GM12878 (cell line): ENCODE measurements at regions not wholly inside any gene's neighbourhood (a gene's known extent, or its start where the extent isn't known, plus 50 kb on each side); places are given as distances from the start of the nearest gene placed in this dataset.

Experiments
- ATAC-seq: fragments of 200-7000 bp; cut with Tn5 transposase; 3 replicates; pipeline ENCODE4 v1.9.1; 2020; ENCODE audit warnings: mild to moderate bottlenecking, moderate library complexity
- BruUV-seq: library from RNA; stranded (reverse); fragments of 400-500 nt; replicated peaks from 2 replicates; lab custom pipeline; 2021; lab: Mats Ljungman, UMichigan
- CTCF ChIA-PET: fragments of 300-600 bp; sonication (Branson Sonifier 250); formaldehyde crosslinking; extraction: SDS; loops from one replicate; lab custom pipeline; 2021; ENCODE audit warnings: inconsistent platforms; lab: Yijun Ruan, JAX
- POLR2A ChIA-PET: fragments of 350-600 bp; formaldehyde crosslinking; extraction: SDS; loops from one replicate; lab custom pipeline; 2021; ENCODE audit warnings: inconsistent platforms; lab: Charles Lee
- RAD21 ChIA-PET: fragments of 300-600 bp; sonication (Branson Sonifier 250); formaldehyde crosslinking; loops from one replicate; lab custom pipeline; 2023; ENCODE audit warnings: antibody characterized with exemption; ENCODE audit not compliant: unreplicated experiment; lab: Charles Lee
- SMC1A ChIA-PET: fragments of 300-600 bp; sonication (Branson Sonifier 250); formaldehyde crosslinking; loops from one replicate; lab custom pipeline; 2023; ENCODE audit not compliant: unreplicated experiment, uncharacterized antibody; lab: Charles Lee
- DNase-seq: peaks from one replicate; pipeline ENCODE4 v3.0.0-alpha.2; 2011; ENCODE audit warnings: low read depth, low spot score
- FAIRE-seq: peaks from 3 replicates; lab custom pipeline; 2011; peaks lifted over from hg19 to GRCh38; lab: Jason Lieb, UNC
- H2AFZ ChIP-seq: 2 replicates; pipeline ENCODE4 v1.6.0; 2011; ENCODE audit warnings: low read depth, low read length, control low read depth; ENCODE audit not compliant: control insufficient read depth
- H3K27ac ChIP-seq: 2 replicates; pipeline ENCODE4 v1.5.1; 2011; ENCODE audit warnings: control low read depth; ENCODE audit not compliant: control insufficient read depth, insufficient read depth
- H3K27me3 ChIP-seq, 2 experiments: replicated peaks in 1 of 2; 2 replicates each; pipeline versions ENCODE4 v1.6.0 to v1.6.1; 2011; ENCODE audit warnings: low read length in 1 of 2; ENCODE audit not compliant: control insufficient read depth in 2 of 2, insufficient read depth in 2 of 2
- H3K36me3 ChIP-seq, 2 experiments: 2 replicates each; pipeline ENCODE4 v1.5.1; 2011; ENCODE audit warnings: low read length in 1 of 2; ENCODE audit not compliant: control insufficient read depth in 2 of 2, insufficient read depth in 2 of 2
- H3K4me1 ChIP-seq: 2 replicates; pipeline ENCODE4 v1.6.1; 2011; ENCODE audit warnings: mild to moderate bottlenecking, low read length, moderate library complexity, mixed read lengths; ENCODE audit not compliant: control insufficient read depth, insufficient read depth
- H3K4me2 ChIP-seq: 2 replicates; pipeline ENCODE4 v1.6.0; 2011; ENCODE audit warnings: control low read depth; ENCODE audit not compliant: control insufficient read depth, insufficient read depth
- H3K4me3 ChIP-seq: fragments of 200-600 bp; sonication (generic); 2 replicates; pipeline ENCODE4 v1.5.1; 2016
- H3K79me2 ChIP-seq: 2 replicates; pipeline ENCODE4 v1.6.0; 2011; ENCODE audit warnings: low read length; ENCODE audit not compliant: control insufficient read depth, insufficient read depth
- H3K9ac ChIP-seq: 2 replicates; pipeline ENCODE4 v1.8.0; 2011; ENCODE audit warnings: low read length, control low read depth, mixed read lengths; ENCODE audit not compliant: control insufficient read depth, insufficient read depth
- H3K9me3 ChIP-seq: replicated peaks from 3 replicates; pipeline ENCODE4 v1.5.1; 2011; ENCODE audit warnings: mild to moderate bottlenecking, low read length; ENCODE audit not compliant: control insufficient read depth, insufficient read depth
- H4K20me1 ChIP-seq: 2 replicates; pipeline ENCODE4 v1.6.0; 2011; ENCODE audit not compliant: control insufficient read depth, insufficient read depth
- BMI1 ChIP-seq: fragments of 450-650 bp; IDR thresholded peaks from 2 replicates; pipeline ENCODE4 v1.6.1; 2016; ENCODE audit warnings: mild to moderate bottlenecking, moderate library complexity, borderline replicate concordance
- KAT2A ChIP-seq: conservative IDR thresholded peaks from 2 replicates; pipeline ENCODE4 v1.6.1; 2011; ENCODE audit warnings: low read depth, low read length; ENCODE audit not compliant: control insufficient read depth
- RELA ChIP-seq: fragments of 450-650 bp; IDR thresholded peaks from 2 replicates; pipeline ENCODE4 v1.8.0; 2014; ENCODE audit warnings: borderline replicate concordance; ENCODE audit not compliant: partially characterized antibody
- SP1 ChIP-seq: IDR thresholded peaks from one replicate; pipeline ENCODE4 v1.6.1; 2011; ENCODE audit warnings: low read depth, low read length
- SREBF1 ChIP-seq: IDR thresholded peaks from 2 replicates; pipeline ENCODE4 v1.6.1; 2012; ENCODE audit warnings: mild to moderate bottlenecking, low read length
- STAT3 ChIP-seq: IDR thresholded peaks from 2 replicates; pipeline ENCODE4 v1.6.1; 2011; ENCODE audit warnings: low read depth, low read length, improper control_type of control experiment
- SUPT20H ChIP-seq: IDR thresholded peaks from 2 replicates; pipeline ENCODE4 v1.6.1; 2011; ENCODE audit warnings: low read depth, mild to moderate bottlenecking, low read length, moderate library complexity, borderline replicate concordance; ENCODE audit not compliant: control insufficient read depth
- YY1 ChIP-seq: IDR thresholded peaks from 2 replicates; pipeline ENCODE4 v1.6.1; 2011; ENCODE audit warnings: low read depth, mild to moderate bottlenecking, low read length
- ZNF274 ChIP-seq: IDR thresholded peaks from one replicate; pipeline ENCODE4 v1.8.0; 2011; ENCODE audit not compliant: insufficient read length, insufficient read depth
- ZSCAN29 ChIP-seq: fragments of 450-650 bp; IDR thresholded peaks from 2 replicates; pipeline ENCODE4 v1.6.1; 2017; ENCODE audit warnings: mild to moderate bottlenecking, moderate library complexity
- WGBS: methylation state at CpG from one replicate; pipeline ENCODE4 v1.1.6; 2016; ENCODE audit warnings: low lambda C conversion rate; ENCODE audit not compliant: insufficient replicate concordance, insufficient coverage; ENCODE audit errors: missing lambda C conversion rate; 5-methylcytosine and 5-hydroxymethylcytosine counted together
- in situ Hi-C: fragments of 300-500 bp; cut with MboI; formaldehyde crosslinking; loops from 9 replicates; pipeline ENCODE4 v1.14.3; 2018; ENCODE audit warnings: mixed read lengths
- intact Hi-C: fragments of 100-400 bp; cut with micrococcal nuclease; formaldehyde crosslinking; loops from one replicate; pipeline ENCODE4 v1.14.2; 2022; ENCODE audit not compliant: unreplicated experiment

- TF ChIP-seq ZSCAN29: no peak
These were observed 160.8 kb downstream of the PFKFB3 start (continued) for GRCh38 chr10:6363511-6363910.

GRCh38 chr10:6364283-6364682, 161.6 kb downstream of the PFKFB3 start:
- intact Hi-C loops (no loop called here), in situ Hi-C loops (no loop called here)
- ChIA-PET RAD21 (interaction anchor here (1.2 to 1.7 kb wide), 2 partner anchors 36 to 162 kb away, joined by 3 to 5 read pairs; partner anchors contain the start of gene PFKFB3), CTCF (interaction anchor here (1.4 to 2.7 kb wide), 2 partner anchors 37 to 162 kb away, joined by 3 to 9 read pairs; no protein-coding TSS in a partner anchor), POLR2A (interaction anchor here (1.4 kb wide), 1 partner anchor 15 kb away, joined by 3 read pairs; no protein-coding TSS in a partner anchor), SMC1A (interaction anchor here (1.5 kb wide), 1 partner anchor 13 kb away, joined by 4 read pairs; no protein-coding TSS in a partner anchor)
- H3K36me3 ChIP-seq: no peaks in the 10 kb centered on the region
- no TSS peak for BruUV-seq
- H3K79me2 ChIP-seq: no peaks in the 10 kb centered on the region
- FAIRE-seq (no peak), DNase-seq (no peak), ATAC-seq (no peak)
- no peaks in the 10 kb centered on the region; the same call in 1 of the 3 replicates for H3K9me3 ChIP-seq
- TF ChIP-seq SUPT20H: no peak
- TF ChIP-seq SP1: no peak
- TF ChIP-seq STAT3: no peak
- no peak for TF ChIP-seq RELA
- TF ChIP-seq SREBF1: no peak
- TF ChIP-seq YY1: no peak
- TF ChIP-seq BMI1: no peak
- no peak for TF ChIP-seq KAT2A
- no peak for TF ChIP-seq ZNF274
- no peaks in the 10 kb centered on the region for H3K4me1 ChIP-seq
- H3K27me3 ChIP-seq: no peaks in the 10 kb centered on the region; a peak in 2 of 4 replicates
- no peak overlapping the region for H3K4me2 ChIP-seq
- no peak overlapping the region for H2AFZ ChIP-seq
- WGBS: 3% methylated on average over 2 of the region's 2 CpGs
- H4K20me1 ChIP-seq: no peaks in the 10 kb centered on the region
- H3K27ac ChIP-seq: no peak overlapping the region
- H3K9ac ChIP-seq: no peak overlapping the region
- no peak overlapping the region for H3K4me3 ChIP-seq
